ENCODE measurements at regions not wholly inside any gene's neighbourhood (a gene's known extent, or its start where the extent isn't known, plus 50 kb on each side); places are given as distances from the start of the nearest gene placed in this dataset.

GRCh38 chr2:11942178-11942569 lies 195.7 kb downstream of the LPIN1 start:
- TF ChIP-seq CTCF (IDR thresholded peaks at IDR 0.05) (no peak), EZH2 (IDR thresholded peaks at IDR 0.05) (no peak), EZH2phosphoT487 (IDR thresholded peaks at IDR 0.05) (no peak)
